Skeletal muscle cell (primary cell): ENCODE measurements at regions not wholly inside any gene's neighbourhood (a gene's known extent, or its start where the extent isn't known, plus 50 kb on each side); places are given as distances from the start of the nearest gene placed in this dataset.
A peak's percentile ranks its signal among the peaks of the same experiment; 100 is the strongest.

Experiments
- DNase-seq: peaks from one replicate; pipeline ENCODE4 v3.0.0-alpha.2; 2010; ENCODE audit warnings: low read depth
- H3K4me3 ChIP-seq: 2 replicates; pipeline ENCODE4 v1.5.1; 2011; ENCODE audit warnings: low read depth, mild to moderate bottlenecking, control low read depth, low read length, moderate library complexity

- DNase-seq: no peak
Measured at GRCh38 chr5:171509467-171509866, 90.0 kb downstream of the FGF18 start.

GRCh38 chr5:171512397-171512796 is 93.0 kb downstream of the FGF18 start:
- DNase-seq: no peak
- no peak overlapping the region for H3K4me3 ChIP-seq

More at GRCh38 chr5:171509467-171509866, 90.0 kb downstream of the FGF18 start:
- H3K4me3 ChIP-seq: no peak overlapping the region

- no peak overlapping the region for H3K4me3 ChIP-seq
Measured at GRCh38 chr5:171513591-171513990, 94.1 kb downstream of the FGF18 start.

GRCh38 chr5:171518916-171519315 is 99.5 kb downstream of the FGF18 start:
- no peak overlapping the region for H3K4me3 ChIP-seq
- no peak for DNase-seq

More at GRCh38 chr5:171513591-171513990, 94.1 kb downstream of the FGF18 start:
- no peak for DNase-seq

- DNase-seq: no peak
- H3K4me3 ChIP-seq: no peak overlapping the region
Measured at GRCh38 chr5:171520300-171521174, 101.1 kb downstream of the FGF18 start.

- no peak overlapping the region for H3K4me3 ChIP-seq
- DNase-seq: peak; percentile 85
Measured at GRCh38 chr5:171521219-171521633, 101.8 kb downstream of the FGF18 start.

- no peak for DNase-seq
- H3K4me3 ChIP-seq: no peak overlapping the region
Measured at GRCh38 chr5:171521679-171522078, 102.2 kb downstream of the FGF18 start.

- H3K4me3 ChIP-seq: no peak overlapping the region
Measured at GRCh38 chr5:171523781-171524180, 104.3 kb downstream of the FGF18 start.

GRCh38 chr5:171524466-171524865 is 105.0 kb downstream of the FGF18 start:
- H3K4me3 ChIP-seq: no peak overlapping the region
- DNase-seq: no peak

More at GRCh38 chr5:171523781-171524180, 104.3 kb downstream of the FGF18 start:
- DNase-seq: no peak

- no peak overlapping the region for H3K4me3 ChIP-seq
- no peak for DNase-seq
Measured at GRCh38 chr5:171525085-171525484, 105.6 kb downstream of the FGF18 start.

GRCh38 chr5:171528036-171528435 is 108.6 kb downstream of the FGF18 start:
- no peak for DNase-seq
- H3K4me3 ChIP-seq: no peak overlapping the region

- DNase-seq: no peak
- H3K4me3 ChIP-seq: no peak overlapping the region
Measured at GRCh38 chr5:171528865-171529614, 109.6 kb downstream of the FGF18 start.

GRCh38 chr5:171531638-171532037 is 112.2 kb downstream of the FGF18 start:
- no peak for DNase-seq
- no peak overlapping the region for H3K4me3 ChIP-seq

- DNase-seq: no peak
- H3K4me3 ChIP-seq: no peak overlapping the region
Measured at GRCh38 chr5:171533153-171533552, 113.7 kb downstream of the FGF18 start.

GRCh38 chr5:171534043-171534895 is 114.8 kb downstream of the FGF18 start:
- no peak for DNase-seq
- H3K4me3 ChIP-seq: no peak overlapping the region

GRCh38 chr5:171535162-171535561 is 115.7 kb downstream of the FGF18 start:
- no peak for DNase-seq
- no peak overlapping the region for H3K4me3 ChIP-seq

- H3K4me3 ChIP-seq: no peak overlapping the region
- DNase-seq: peak; percentile 50
Measured at GRCh38 chr5:171537070-171537849, 117.8 kb downstream of the FGF18 start.

- no peak overlapping the region for H3K4me3 ChIP-seq
- no peak for DNase-seq
Measured at GRCh38 chr5:171537923-171538537, 118.6 kb downstream of the FGF18 start.
